ENCODE measurements at regions not wholly inside any gene's neighbourhood (a gene's known extent, or its start where the extent isn't known, plus 50 kb on each side); places are given as distances from the start of the nearest gene placed in this dataset.

DNA sequence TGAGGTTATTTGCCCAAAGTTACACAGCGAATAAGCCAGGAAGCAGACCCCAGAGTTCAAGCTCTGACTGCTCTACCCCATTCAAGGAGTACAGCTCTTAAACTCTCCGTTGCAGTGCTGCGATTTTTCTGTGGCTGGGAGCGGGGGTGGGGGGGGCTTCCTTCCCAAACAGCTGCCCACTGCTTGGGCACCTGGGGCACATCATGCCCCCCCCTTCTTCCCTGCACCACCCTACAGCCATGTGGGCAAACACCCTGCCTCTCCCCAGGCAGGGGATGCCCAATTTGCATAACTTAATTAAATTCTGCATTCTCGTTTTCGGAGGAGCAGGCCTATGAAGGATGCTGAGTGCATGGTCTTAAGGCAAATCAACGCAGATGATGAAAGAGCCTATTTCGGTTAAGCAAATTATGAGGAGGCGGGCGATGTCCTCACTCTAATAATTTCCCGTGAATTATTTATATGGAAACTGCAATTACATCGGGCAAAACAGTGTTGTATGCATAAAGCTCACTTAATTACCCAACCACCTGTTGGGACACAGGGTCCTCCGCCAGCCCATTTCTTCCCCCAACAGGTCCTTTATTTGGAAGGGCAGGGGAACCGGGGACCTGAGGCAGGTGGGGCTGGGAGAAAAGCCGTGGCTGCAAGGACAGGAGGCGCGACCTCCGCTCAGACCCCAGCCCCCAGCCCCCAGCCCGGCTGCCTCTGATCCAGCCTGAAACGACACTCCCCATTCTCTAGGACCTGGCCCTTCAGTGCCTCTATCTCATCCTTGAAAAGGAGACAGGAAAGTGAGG lies 610.5 kb downstream of the BUD13 start:
- TF ChIP-seq, protein P1, sequence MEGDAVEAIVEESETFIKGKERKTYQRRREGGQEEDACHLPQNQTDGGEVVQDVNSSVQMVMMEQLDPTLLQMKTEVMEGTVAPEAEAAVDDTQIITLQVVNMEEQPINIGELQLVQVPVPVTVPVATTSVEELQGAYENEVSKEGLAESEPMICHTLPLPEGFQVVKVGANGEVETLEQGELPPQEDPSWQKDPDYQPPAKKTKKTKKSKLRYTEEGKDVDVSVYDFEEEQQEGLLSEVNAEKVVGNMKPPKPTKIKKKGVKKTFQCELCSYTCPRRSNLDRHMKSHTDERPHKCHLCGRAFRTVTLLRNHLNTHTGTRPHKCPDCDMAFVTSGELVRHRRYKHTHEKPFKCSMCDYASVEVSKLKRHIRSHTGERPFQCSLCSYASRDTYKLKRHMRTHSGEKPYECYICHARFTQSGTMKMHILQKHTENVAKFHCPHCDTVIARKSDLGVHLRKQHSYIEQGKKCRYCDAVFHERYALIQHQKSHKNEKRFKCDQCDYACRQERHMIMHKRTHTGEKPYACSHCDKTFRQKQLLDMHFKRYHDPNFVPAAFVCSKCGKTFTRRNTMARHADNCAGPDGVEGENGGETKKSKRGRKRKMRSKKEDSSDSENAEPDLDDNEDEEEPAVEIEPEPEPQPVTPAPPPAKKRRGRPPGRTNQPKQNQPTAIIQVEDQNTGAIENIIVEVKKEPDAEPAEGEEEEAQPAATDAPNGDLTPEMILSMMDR (IDR thresholded peaks at IDR 0.05), result no peak
- TF ChIP-seq POLR2A (IDR thresholded peaks at IDR 0.05) (no peak), POLR2AphosphoS5 (IDR thresholded peaks at IDR 0.05) (no peak)

All from prostate gland (tissue), 2 donors.